GM19467 (cell line): ENCODE measurements at regions not wholly inside any gene's neighbourhood (a gene's known extent, or its start where the extent isn't known, plus 50 kb on each side); places are given as distances from the start of the nearest gene placed in this dataset.
"Not testable (repeated sequence)": the region's sequence is repeated elsewhere in the genome, so short reads cannot be mapped to it uniquely, and the experiment has no call there.

Experiments used
- ATAC-seq: cut with Tn5 transposase; IDR thresholded peaks from one replicate; pipeline ENCODE4 v1.9.1; 2021; ENCODE audit warnings: mild to moderate bottlenecking, moderate library complexity; ENCODE audit not compliant: unreplicated experiment

DNA sequence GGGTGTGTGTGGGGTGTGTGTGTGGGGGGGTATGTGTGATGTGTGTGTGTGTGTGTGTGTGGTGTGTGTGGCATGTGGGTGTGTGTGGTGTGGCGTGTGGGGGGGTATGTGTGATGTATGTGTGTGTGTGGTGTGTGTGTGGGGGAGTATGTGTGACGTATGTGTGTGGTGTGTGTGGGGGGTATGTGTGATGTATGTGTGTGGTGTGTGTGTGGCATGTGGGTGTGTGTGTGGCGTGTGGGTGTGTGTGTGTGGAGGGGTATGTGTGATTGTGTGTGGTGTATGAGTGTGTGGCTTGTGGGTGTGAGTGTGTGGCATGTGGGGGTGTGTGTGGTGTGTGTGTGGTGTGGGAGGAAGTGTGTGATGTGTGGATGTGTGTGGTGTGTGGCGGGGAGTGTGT lies 442.3 kb downstream of the PREX1 start:
- ATAC-seq = no peak

DNA sequence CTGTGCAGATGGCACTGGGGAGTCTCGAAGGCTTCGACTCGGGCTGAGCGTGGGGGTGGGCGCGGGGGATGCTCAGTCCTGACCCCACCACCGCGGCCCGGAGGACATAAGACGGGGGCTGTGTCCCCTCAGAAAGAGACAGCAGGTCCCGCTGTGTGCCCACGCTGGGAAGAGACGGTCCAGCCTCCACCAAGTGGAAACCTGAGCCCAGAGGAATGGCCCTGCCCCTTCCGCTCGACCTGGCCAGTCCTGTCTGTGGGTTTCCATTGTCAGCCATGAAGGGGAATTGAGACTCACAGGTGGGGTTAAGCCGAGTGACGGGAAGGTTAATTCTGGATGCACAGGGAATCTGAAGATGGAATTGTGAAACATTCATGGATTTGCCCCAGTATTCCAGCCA lies 442.7 kb downstream of the PREX1 start:
- ATAC-seq = no peak

DNA sequence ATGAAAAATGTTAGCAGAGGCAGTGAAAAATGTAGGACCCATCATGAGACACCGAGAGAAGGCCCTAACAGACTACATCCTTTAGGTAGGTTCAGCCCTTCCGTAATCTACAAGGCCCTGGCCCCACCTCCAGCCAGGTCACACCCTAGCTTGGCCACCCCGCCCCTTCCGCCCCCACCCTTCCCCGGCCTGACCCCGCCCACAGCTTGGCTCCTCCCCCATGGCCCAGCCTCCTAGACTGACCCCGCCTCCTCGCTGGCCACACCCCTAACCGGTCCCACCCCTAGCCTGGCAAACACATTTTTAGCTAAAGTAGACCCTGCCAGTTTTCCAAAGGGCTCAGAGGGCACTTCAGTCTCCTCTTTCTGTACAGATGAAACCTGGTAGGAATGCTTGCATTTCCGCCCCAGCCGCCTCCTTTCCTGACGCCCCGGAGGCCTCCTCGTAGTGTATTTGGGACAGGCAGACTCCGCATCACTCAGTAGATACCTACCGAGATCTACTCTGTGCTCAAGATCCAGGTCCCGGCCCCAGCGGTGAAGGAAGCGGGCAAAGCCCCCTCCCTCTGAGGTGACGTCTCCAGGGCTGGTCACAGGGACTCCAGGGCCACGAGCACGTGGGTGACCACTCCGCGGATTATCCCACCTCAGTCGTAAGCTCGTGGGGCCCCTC lies 443.5 kb downstream of the PREX1 start:
- ATAC-seq = no peak

DNA sequence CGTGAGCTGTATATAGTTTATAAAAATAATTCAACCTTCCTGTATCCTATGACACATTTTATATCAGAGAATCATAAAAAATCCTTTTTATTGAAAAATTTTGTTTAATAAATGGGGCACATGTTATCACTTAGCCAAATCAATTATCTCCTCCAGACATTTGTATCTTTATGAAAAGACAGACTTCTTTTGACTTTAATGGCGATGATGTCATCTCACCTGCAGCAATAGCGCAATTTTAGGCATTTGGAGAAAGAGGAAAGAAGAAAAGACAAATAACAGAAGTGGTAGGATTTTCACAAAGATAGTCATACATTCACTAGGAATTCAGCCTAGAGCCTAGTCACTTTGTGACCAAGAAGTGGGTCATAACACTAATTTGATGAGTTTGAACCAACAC lies 444.5 kb downstream of the PREX1 start:
- ATAC-seq = no peak

DNA sequence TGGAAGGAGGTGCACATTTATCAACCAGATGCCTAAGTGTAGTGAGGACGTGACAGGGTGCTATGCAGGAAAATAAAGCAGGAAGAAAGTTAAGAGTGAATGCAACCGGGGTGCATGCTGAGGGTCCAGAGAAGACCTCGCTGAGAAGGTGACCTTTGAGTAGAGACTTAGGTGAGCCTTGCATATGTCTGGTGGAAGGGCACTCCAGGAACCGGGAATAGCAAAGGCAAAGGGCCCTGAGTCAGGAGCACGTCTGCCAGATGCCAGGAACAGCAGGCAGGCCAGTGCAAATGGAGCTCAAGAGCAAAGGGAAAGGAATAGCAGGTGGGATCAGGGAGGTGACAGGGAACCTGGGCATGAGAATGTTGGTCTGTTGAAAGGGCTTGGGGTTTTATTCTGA lies 445.5 kb downstream of the PREX1 start:
- no peak for ATAC-seq

DNA sequence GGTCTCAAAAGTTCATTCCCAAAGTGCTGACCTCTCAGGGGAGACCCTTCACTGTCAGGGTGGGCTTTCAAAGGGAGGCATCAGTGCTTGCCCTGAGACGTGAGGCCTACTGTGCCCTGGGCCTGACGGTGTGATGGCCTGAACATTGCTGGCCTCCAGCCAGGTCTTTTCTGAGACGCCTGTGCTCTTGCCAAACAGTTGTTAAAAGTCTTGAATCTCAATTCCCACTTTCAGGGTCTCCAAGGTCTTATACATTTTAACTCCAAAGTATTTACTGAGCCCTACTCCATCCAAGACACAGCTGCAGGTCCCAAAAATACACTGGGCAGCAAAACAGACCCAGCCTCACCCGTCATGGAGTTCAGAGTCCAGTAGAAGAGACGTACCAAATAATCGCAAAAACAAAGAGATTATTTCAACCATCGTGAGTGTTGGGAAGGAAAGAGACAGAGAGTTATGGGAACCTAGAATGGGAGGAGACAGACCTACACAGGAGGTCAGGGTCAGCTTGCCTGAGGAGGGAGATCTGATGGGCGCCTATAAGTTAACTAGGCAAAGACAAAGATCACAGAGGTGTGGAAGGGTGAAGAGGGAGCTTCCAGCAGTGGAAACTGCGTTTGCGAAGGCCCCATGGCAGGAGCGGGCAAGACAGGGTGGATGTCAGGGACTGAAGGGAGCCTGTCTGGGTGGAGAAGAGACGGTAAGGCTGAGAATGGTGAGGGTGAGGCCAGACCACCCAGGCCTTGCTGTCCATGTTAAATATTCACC lies 446.3 kb downstream of the PREX1 start:
- no peak for ATAC-seq

DNA sequence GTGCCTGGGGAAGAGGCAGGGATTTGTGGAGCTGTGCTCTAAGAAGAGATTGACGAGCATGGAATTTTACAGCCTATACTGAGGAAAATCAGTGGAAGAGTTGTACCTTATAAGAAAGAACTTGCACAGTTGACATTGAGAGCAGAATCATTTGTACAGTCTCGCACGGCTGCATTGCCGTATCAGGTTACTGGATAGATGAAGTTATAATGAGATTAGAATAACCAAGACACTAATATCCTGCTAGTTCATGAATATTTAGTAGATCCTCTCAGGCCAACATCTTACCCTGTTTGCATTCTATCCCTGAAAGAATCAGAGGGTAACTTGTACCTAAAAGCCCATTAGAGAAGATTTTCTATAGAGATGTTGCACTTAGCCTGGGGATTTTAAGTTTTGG lies 447.1 kb downstream of the PREX1 start:
- no peak for ATAC-seq

DNA sequence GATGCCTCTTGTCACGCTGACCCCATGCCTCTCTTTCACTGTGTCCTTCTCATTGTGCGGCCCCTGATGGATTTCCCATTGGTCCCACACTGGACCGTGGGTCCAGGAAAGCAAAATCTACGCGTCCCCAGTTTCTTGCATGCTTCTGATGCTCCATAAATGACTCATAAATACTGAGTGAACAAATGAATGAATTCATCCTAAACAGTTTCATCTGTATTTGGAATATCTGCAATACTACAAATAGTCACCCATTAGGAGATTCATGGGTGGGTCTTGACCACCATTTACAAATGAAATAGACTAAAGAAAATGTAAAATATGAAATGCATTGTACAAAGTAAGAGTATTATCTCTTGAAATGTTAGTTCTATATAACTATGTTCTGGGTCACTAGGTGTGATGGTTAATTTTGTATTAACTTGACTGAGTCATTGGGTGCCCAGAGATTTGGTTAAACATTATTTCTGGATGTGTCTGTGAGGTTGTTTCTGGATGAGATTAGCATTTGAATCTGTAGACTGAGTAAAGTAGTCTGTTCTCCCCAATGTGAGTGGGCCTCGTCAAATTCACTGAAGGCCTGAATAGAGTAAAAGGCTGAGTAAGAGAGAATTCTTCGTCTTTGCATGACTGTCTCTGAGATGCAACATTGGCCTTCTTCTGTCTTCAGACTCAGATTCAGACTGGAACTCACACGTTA lies 448.7 kb downstream of the PREX1 start:
- no peak for ATAC-seq

DNA sequence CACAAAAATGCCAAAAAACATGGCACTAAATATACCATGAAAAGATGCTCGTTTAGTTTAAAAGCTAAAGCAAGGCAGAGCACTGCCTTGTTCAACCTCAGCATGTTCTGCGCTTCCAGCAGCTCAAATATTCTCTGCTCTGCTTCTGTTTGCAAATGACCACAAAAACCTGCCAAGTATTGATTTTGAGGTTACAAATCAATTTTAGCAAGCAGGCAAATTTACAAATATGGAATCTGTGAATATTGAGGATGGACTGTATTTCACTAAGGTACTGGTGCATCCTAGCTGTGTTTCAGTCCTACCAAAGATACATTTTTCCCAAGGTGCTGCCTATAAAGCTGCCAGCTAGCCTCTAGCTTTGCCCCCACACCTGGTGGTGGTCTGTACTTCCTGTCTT lies 449.9 kb downstream of the PREX1 start:
- no peak for ATAC-seq

DNA sequence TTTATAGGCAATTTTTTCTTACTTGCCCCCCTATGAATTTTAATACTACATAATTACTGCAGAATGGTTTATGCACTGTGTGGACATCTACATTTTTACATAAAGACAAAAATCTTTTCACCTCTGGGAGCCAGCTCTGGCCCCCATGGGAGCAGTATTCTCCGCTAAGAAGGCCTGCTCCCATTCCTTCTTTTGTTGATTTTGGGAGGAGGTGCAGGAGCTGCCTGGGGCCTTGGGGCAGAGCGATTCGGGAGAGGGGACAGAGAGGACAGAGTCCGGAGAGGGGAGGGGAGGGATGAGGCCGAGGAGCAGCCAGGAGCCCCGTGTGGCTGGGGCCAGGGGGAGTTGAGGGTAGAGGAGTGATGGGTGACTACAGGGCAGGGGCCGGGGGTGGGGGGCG lies 452.0 kb downstream of the PREX1 start:
- no peak for ATAC-seq

DNA sequence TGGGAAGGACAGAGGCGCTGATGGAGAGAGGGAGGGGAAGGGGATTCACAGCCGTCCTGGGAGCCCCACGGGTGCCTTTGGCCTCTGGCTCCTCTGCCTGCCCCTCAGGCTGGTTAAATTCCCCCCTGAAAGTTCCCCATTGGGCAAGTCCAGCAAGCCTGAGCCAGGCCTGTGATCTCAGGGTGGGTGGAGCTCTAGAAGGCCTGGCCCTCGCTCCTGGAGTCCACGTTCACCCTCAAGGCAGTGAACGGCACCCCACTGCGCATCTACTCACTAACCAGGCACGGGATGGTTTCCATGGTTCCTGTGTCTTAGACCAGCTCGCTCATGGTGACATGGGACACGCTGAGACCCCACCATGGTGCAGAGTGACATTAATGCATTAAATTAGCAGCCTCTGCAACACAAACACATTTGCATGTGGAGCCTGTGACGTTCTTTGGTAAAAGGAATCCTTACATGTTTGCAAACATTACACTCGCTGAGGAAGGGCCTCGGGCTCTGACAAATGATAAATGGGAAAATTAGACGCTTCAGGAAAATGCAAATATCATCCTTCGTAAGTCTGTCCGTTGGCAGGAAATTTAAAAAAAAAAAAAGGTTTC lies 452.7 kb downstream of the PREX1 start:
- ATAC-seq = no peak

DNA sequence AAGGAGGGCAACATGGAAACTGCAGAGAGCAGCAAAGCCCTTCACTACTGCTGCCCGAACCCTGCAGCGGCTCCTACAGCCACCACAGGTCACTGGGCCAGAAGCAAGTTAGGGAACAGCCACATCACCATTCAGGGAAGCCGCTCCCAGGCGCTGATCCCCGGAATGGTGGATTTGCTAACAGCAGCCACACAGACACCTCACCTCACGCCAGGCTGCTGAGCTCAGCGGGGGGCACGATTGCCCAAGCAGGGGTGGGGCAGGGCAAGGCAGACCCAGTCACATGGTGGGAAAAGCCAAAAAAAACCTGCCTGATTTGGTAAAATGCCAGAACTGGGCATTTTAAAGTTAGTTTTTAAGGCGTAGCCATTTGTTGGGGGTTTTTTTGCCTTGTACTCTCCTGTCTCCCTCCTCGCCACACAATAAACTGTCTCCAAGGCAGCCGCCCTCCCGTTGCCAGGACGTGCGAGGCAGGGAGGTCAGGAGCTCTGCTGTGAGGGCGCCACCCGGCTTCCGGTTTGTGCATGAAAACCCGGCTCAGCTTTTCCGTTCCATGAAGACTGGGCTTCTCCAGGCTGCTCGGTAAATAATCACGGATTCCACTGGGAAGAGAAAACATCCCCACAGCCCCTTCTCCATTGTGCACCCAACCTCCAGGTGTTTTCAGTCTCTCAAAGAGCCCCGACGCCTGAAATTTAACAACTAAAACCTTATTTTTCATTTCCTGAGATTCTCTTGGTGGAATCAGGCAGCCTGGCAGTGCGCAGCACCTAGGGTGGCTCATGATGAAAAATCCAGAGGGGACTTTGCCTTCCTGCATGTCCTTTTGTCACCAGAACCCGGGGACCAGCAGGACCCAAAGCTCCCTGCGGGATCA lies 453.5 kb downstream of the PREX1 start:
- ATAC-seq = not testable (repeated sequence)

DNA sequence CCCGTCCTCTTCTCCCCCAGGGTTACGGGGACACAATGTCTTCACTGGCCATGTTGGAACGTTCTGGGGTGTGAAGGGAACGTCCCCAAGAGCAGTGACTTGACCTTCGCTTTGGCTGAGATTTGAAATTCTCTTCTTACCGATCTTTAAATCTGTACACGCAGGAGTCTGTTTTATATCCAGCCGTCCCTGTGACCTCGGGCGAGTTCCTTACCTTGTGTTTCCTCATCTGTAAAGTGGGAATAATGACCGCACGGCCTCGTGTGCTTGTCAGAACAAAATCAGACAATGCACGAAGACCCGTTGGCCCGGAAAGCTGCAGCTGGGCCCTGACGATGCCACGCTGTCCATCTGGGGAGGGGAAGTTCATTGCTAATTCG lies 454.3 kb downstream of the PREX1 start:
- ATAC-seq = no peak

DNA sequence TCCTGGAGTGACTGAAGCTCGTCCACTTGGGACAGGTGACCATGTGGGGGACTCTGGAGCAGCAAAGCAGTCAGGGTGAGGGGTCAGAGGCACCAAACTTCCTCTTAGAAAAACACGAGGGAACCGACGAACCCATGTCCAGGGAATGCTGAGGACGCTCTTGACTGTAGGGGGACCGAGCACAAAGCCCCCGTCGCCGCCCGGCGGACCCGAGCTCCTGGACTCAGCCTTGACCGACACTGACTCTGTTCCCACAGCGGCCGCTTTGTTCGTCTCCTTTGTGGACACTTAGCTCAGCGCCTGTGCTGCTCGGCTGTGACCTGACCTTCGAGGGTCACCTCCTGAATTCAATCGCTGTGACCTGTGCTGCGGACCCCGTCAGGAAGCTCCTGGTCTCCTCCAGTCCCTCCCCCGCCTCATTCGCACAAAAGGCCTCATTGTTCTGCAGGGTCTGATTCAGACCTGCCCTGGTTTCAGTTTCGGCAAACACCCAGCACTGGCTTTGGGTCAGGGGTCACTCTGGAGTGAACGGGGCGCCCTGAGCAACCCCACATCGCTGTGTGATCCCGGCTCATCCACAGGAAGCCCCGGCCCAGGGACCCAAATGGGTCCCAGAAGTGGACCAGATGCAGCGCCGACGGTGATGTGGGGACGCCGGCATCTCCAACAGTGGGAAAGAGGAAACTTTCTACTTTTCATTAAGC lies 454.8 kb downstream of the PREX1 start:
- not testable (repeated sequence) for ATAC-seq

DNA sequence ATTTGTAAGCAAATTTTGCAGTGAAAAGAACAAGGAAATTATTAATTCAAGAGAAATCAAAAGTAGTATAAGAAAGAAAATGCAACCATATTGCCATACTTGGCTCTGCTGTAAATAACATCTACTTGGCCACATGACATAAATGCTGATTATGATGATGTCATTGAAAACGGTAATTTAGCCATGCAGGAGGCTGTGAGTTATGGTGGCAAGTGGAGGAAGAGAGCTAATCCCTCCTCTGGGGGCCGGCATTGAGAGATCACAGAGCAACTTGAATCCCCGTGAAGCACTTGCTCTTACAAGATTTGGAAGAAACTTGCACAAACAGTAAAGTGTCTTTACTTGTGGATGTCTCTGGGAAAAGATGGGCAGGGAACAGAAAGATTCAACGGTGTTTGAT lies 456.6 kb downstream of the PREX1 start:
- ATAC-seq = no peak

DNA sequence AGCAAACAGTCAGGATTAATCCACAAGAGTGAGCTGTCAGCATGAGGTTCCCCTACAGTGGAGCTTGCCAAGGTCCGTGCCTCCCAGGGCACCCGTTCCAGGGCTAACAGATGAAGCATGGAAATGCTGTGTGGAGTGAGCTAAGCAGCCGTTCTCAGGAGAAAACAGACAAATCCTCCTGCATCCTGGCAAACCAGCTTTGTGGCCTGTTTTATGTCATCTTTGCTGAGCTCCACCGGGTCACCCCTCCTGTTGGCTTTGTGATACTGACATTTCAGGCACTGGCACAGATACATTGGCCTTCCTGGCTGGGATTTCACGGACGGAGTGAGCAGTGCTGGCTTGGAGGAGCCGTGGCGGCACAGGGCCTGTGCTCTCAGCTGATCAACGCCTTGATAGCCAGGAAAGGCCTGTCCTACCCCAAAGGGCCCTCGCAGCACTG lies 459.2 kb downstream of the PREX1 start:
- ATAC-seq = not testable (repeated sequence)

DNA sequence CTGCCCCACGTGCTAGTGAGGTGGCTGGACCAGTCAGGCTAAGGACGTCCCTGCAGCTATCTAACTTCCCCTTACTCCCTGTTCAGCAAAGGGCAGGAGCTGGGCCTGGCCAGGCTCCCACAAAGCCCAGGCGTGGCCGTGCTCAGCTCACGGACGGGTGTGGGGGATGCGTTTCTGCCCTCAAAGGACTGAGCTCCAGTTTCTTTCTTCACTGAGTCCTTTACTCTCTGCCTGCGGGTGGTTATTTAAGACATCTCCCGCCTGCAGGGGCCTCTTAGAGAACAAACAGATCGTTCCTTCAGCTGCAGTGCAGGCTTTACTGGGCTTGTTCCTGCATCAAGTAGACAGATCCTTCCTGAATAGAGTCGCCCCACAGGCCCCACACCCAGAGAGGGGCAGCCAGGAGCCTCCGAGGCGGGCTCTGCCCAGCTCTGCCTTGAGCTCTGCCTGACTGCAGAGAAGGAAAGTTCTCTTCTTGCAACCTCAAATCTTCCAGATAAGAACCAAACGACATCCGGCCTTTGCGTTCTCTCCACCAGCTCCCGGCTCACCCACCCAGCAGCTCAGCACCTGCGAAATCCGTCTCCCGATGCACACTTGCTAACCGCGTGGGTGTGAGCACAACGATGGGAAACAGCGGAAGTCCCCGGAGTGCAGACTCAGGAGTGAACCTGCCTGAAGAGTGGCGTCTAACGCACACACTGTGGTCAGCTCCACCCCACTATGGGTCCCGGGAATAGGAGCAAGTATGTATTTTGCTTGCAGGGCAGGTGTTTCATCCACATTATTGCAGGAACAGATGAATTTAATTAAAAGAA lies 460.0 kb downstream of the PREX1 start:
- not testable (repeated sequence) for ATAC-seq

DNA sequence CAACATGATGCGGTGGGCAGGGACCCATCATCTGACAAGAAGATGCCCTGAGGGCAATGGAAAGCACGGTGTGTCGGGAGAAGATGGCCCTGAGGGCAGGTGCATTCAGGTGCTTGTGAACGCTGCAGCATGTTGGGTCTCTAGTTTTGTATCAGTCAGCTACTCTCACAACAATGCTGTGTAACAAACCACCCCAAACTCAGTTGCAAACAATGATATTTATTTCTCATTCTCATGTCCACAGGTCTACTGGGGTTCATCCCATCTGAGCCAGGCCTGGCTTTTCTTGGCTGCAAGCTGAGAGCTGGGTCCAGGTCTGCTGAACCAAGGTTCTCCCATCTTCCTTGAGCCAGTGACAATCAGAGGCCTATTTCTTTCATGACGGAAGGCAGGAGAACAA lies 461.6 kb downstream of the PREX1 start:
- ATAC-seq = no peak
